ENCODE measurements at regions not wholly inside any gene's neighbourhood (a gene's known extent, or its start where the extent isn't known, plus 50 kb on each side); places are given as distances from the start of the nearest gene placed in this dataset.

DNA sequence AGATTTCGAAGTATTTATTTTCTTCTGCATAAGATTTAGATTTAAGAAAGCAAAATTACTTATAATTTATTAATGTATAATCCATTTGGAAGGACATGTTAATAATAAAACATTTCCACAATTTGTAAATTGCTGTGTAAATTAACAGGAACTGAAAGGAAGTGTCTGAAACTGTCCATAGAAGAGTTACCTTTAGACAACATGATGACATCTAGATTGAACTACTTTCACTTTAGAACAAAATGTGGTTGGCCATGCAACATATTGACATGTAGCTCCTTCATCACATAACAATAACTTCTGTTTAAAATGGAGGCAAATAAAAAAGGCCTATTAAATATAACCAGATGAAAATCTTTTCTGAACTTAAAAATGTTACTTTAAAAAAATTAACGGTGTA is 1849.5 kb upstream of the ACO1 start:
- no peak overlapping the region for H2AFZ ChIP-seq (ENCODE audit: low read depth, low read length)
- no peaks in the 10 kb centered on the region for H3K27me3 ChIP-seq (ENCODE audit: control insufficient read depth in 2 of 2, insufficient read depth in 2 of 2, low read length in 2 of 2)
- no peak overlapping the region for H3K4me3 ChIP-seq
- CTCF ChIA-PET (ENCODE audit: low intra/inter-chr PET ratio) = no interaction called here
- no TSS peak for BruUV-seq (replicated peaks)
- no peak for ATAC-seq
- intact Hi-C loops (cut with micrococcal nuclease) (no loop called here), in situ Hi-C loops (cut with MboI) (no loop called here)
- no peaks in the 10 kb centered on the region for H3K4me1 ChIP-seq (replicated peaks in 1 of 2; ENCODE audit: control insufficient read depth in 2 of 2, insufficient read depth in 2 of 2, low read length in 2 of 2)
- no peaks in the 10 kb centered on the region for H4K20me1 ChIP-seq (replicated peaks; ENCODE audit: control insufficient read depth, insufficient read depth, low read length)
- H3K4me2 ChIP-seq (ENCODE audit: insufficient read depth, low read length) = no peak overlapping the region
- POLR2A ChIA-PET = no interaction called here
- H3K9me1 ChIP-seq (ENCODE audit: control insufficient read depth, insufficient read depth, low read length) = no peaks in the 10 kb centered on the region
- FAIRE-seq = no peak
- no peaks in the 10 kb centered on the region for H3K79me2 ChIP-seq (ENCODE audit: control insufficient read depth, insufficient read depth, low read length)
- H3K9me3 ChIP-seq (replicated peaks; ENCODE audit: control insufficient read depth, insufficient read depth, low read depth, low read length) = no peaks in the 10 kb centered on the region
- no peaks in the 10 kb centered on the region for H3K36me3 ChIP-seq (ENCODE audit: control insufficient read depth, insufficient read depth, low read length)
- no peak for DNase-seq (ENCODE audit: extremely low read depth in 1 of 4, low spot score in 3 of 4)
- no CpG with 5 or more reads among the region's 2 CpGs for WGBS (ENCODE audit: insufficient coverage, low coverage, missing lambda C conversion rate)
- H3K9ac ChIP-seq (ENCODE audit: insufficient read depth in 1 of 2, low read depth in 2 of 2, low read length in 2 of 2) = no peak overlapping the region
- H3K27ac ChIP-seq (ENCODE audit: extremely low read depth, low read depth, low read length) = no peak overlapping the region
- TF ChIP-seq NR2C1 (IDR thresholded peaks at IDR 0.05) = no peak
- no peak for TF ChIP-seq NR2C1 (tag; IDR thresholded peaks at IDR 0.05)
- TF ChIP-seq HOXB6 (CRISPR knock-in tag; IDR thresholded peaks at IDR 0.05; ENCODE audit: borderline replicate concordance) = no peak
- TF ChIP-seq, protein P1, sequence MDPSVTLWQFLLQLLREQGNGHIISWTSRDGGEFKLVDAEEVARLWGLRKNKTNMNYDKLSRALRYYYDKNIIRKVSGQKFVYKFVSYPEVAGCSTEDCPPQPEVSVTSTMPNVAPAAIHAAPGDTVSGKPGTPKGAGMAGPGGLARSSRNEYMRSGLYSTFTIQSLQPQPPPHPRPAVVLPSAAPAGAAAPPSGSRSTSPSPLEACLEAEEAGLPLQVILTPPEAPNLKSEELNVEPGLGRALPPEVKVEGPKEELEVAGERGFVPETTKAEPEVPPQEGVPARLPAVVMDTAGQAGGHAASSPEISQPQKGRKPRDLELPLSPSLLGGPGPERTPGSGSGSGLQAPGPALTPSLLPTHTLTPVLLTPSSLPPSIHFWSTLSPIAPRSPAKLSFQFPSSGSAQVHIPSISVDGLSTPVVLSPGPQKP (CRISPR knock-in tag; IDR thresholded peaks at IDR 0.05) = no peak
- no peak for TF ChIP-seq CHD7 (IDR thresholded peaks at IDR 0.05; ENCODE audit: low read depth, low read length)
- no peak for TF ChIP-seq TRIM25 (IDR thresholded peaks at IDR 0.05; ENCODE audit: borderline replicate concordance)
- TF ChIP-seq CREB1 (IDR thresholded peaks at IDR 0.05) = no peak
- TF ChIP-seq CREB1 (CRISPR knock-in tag; IDR thresholded peaks at IDR 0.05) = no peak
- no peak for TF ChIP-seq SMARCA4 (IDR thresholded peaks at IDR 0.05)
- no peak for TF ChIP-seq ZFPM2 (CRISPR knock-in tag; IDR thresholded peaks at IDR 0.05)

Measured in K562 (cell line).